DOHH2 (cell line): ENCODE measurements at regions not wholly inside any gene's neighbourhood (a gene's known extent, or its start where the extent isn't known, plus 50 kb on each side); places are given as distances from the start of the nearest gene placed in this dataset.
"Not testable (repeated sequence)": the region's sequence is repeated elsewhere in the genome, so short reads cannot be mapped to it uniquely, and the experiment has no call there.

Experiments
- EZH2phosphoT487 ChIP-seq: fragments of 200-600 bp; sonication (generic); IDR thresholded peaks from 2 replicates; pipeline ENCODE4 v1.6.1; 2017; ENCODE audit warnings: borderline replicate concordance, mild to moderate bottlenecking, antibody characterized with exemption, low read length, moderate library complexity, mixed read lengths
- TF ChIP-seq, protein P1 (sequence below): fragments of 200-600 bp; sonication (generic); IDR thresholded peaks from one replicate; pipeline ENCODE4 v1.5.1; 2014; ENCODE audit warnings: antibody characterized with exemption, mild to moderate bottlenecking, low read depth, low read length; ENCODE audit not compliant: poor library complexity, severe bottlenecking

GRCh38 chr2:121070061-121070460 is 214.9 kb downstream of the TFCP2L1 start:
- TF ChIP-seq, protein P1, sequence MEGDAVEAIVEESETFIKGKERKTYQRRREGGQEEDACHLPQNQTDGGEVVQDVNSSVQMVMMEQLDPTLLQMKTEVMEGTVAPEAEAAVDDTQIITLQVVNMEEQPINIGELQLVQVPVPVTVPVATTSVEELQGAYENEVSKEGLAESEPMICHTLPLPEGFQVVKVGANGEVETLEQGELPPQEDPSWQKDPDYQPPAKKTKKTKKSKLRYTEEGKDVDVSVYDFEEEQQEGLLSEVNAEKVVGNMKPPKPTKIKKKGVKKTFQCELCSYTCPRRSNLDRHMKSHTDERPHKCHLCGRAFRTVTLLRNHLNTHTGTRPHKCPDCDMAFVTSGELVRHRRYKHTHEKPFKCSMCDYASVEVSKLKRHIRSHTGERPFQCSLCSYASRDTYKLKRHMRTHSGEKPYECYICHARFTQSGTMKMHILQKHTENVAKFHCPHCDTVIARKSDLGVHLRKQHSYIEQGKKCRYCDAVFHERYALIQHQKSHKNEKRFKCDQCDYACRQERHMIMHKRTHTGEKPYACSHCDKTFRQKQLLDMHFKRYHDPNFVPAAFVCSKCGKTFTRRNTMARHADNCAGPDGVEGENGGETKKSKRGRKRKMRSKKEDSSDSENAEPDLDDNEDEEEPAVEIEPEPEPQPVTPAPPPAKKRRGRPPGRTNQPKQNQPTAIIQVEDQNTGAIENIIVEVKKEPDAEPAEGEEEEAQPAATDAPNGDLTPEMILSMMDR: not testable (repeated sequence)
- not testable (repeated sequence) for TF ChIP-seq EZH2phosphoT487
